ENCODE measurements at regions not wholly inside any gene's neighbourhood (a gene's known extent, or its start where the extent isn't known, plus 50 kb on each side); places are given as distances from the start of the nearest gene placed in this dataset.

DNA sequence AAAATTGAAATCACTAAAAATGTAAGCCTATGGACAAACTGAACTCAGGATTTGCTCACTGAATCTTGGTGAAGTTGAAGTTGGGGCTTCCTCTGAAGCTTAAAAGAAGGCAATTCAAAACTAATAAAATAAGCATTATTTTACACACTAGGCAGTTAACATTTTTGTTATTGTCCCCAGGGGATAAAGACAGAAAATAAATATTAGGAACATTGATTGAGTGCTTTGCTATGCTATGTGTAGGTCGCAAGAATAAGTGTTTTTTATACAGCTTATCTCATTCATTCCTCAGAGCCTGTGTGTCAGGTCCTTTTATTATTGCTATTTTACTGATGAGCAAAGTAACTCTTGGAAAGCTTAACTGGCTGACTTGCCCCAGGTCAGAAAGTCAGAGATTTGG, 82.2 kb downstream of the ZNF608 start:
- H3K27ac ChIP-seq = no peak overlapping the region
- H3K27me3 ChIP-seq (replicated peaks; ENCODE audit: insufficient read depth) = no peaks in the 10 kb centered on the region
- H3K4me1 ChIP-seq (ENCODE audit: control insufficient read depth in 1 of 2, low read depth in 2 of 2) = peaks cover 18 to 59% of the 10 kb centered on the region in 2 donors
- no peaks in the 10 kb centered on the region for H3K9me3 ChIP-seq
- H3K36me3 ChIP-seq = no peaks in the 10 kb centered on the region
- no peak for ATAC-seq (ENCODE audit: insufficient number of reproducible peaks, low FRiP score, low read depth)
- TF ChIP-seq, protein P1, sequence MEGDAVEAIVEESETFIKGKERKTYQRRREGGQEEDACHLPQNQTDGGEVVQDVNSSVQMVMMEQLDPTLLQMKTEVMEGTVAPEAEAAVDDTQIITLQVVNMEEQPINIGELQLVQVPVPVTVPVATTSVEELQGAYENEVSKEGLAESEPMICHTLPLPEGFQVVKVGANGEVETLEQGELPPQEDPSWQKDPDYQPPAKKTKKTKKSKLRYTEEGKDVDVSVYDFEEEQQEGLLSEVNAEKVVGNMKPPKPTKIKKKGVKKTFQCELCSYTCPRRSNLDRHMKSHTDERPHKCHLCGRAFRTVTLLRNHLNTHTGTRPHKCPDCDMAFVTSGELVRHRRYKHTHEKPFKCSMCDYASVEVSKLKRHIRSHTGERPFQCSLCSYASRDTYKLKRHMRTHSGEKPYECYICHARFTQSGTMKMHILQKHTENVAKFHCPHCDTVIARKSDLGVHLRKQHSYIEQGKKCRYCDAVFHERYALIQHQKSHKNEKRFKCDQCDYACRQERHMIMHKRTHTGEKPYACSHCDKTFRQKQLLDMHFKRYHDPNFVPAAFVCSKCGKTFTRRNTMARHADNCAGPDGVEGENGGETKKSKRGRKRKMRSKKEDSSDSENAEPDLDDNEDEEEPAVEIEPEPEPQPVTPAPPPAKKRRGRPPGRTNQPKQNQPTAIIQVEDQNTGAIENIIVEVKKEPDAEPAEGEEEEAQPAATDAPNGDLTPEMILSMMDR (IDR thresholded peaks at IDR 0.05) = no peak
- no peak for DNase-seq (ENCODE audit: low spot score)
- H3K4me3 ChIP-seq = no peak overlapping the region

DNA sequence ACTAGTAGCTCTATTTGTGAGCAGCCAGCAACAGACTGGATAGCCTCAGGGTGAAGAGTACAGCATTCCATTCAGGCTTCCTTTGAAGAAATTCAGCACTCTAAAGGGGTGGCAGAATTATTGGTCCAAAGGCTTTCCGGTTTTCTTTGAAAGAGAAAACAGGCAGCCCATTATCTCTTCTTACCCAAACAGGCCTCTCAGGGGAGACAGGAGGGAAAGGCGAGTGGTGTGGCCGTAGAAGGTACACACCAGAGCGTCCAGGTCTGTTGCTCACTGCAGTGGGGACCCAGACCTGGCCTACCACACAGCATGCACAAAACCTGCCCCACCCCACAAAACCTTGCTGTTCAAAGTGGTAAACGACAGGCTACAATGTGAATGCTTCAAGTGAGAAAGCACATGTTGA, 83.3 kb downstream of the ZNF608 start:
- TF ChIP-seq, protein P1 (IDR thresholded peaks at IDR 0.05) = no peak

DNA sequence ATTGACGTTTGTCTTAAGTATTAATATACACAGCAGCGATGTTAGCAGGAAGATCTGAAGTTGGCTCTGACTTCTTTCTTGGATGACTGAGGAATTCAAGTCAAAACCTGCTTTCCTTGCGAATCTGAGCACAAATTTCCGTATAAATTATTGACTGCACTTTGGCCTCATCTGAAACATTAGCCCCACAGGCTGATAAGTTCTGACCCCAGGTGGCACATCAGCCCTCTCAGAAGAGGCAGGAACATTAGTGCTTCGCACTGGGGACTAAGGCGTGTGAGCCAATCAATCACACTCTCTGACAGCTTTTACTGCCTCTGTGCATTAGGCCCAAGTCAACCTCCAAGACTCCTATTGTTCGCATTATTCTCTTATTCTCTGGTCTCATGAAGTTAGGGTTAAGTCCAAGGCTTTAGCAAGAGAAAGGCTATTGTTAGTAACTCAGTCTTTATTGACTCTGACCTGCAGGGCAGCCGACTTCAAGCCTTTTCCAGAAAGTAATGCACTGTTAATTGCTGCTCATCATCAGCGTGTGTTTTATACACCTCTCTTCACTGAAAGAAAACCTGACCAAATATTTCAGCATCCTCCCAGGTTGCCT, 84.2 kb downstream of the ZNF608 start:
- no peak overlapping the region for H3K27ac ChIP-seq
- no peaks in the 10 kb centered on the region for H3K9me3 ChIP-seq
- peaks cover 15 to 58% of the 10 kb centered on the region in 2 donors for H3K4me1 ChIP-seq (ENCODE audit: control insufficient read depth in 1 of 2, low read depth in 2 of 2)
- ATAC-seq (ENCODE audit: insufficient number of reproducible peaks, low FRiP score, low read depth) (no peak), DNase-seq (ENCODE audit: low spot score) (no peak)
- TF ChIP-seq, protein P1 (IDR thresholded peaks at IDR 0.05) = no peak
- no peaks in the 10 kb centered on the region for H3K36me3 ChIP-seq
- no peaks in the 10 kb centered on the region for H3K27me3 ChIP-seq (replicated peaks; ENCODE audit: insufficient read depth)
- no peak overlapping the region for H3K4me3 ChIP-seq

More for the DNA sequence above, 83.3 kb downstream of the ZNF608 start:
- Histone ChIP-seq H3K9me3 (no peaks in the 10 kb centered on the region), H3K27ac (no peak overlapping the region), H3K36me3 (no peaks in the 10 kb centered on the region), H3K4me3 (no peak overlapping the region), H3K4me1 (ENCODE audit: control insufficient read depth in 1 of 2, low read depth in 2 of 2) (peaks cover 15 to 58% of the 10 kb centered on the region in 2 donors), H3K27me3 (replicated peaks; ENCODE audit: insufficient read depth) (no peaks in the 10 kb centered on the region)
- DNase-seq (ENCODE audit: low spot score) (no peak), ATAC-seq (ENCODE audit: insufficient number of reproducible peaks, low FRiP score, low read depth) (no peak)

DNA sequence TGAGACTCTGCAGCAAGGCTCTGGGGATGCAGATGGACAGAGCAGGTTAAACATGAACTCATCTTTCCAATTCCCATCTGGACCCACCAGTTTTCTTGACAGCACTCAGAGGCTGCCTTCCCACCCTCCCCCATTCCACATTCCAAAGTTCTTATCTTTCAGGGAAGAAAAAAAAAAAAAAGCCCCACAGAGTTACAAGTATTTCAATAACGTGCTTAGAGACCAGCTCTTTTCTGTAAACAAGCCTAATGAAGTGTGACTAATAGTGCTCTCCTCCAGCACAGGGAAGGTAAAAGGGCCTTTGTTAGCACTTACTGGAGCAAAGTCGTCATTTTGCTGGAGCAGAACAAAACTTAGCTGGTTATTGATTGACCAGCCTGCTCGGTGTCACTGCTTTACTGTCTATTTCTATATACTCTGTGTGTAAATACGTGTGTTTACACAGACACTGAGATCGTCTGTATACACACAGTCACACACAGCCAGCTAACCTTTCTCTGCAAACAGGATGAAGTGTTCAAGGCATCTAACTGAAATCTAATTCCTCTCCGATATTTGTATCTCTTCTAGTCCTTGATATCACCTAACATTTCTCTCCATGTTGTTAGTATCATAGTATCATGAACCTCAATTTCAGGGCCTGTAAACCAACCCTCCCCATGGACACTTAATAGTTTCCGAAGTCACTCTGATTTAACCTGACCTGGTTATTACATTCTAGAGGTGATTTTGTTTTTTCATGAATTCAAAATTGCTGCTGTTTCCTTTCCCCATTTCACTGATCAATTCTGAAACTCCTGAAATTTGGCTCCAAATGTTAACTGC, 84.9 kb downstream of the ZNF608 start:
- H3K4me3 ChIP-seq = peak overlapping the region; percentile 44
- H3K27me3 ChIP-seq (replicated peaks; ENCODE audit: insufficient read depth) = no peaks in the 10 kb centered on the region
- TF ChIP-seq, protein P1 (IDR thresholded peaks at IDR 0.05) = no peak
- ATAC-seq (ENCODE audit: insufficient number of reproducible peaks, low FRiP score, low read depth) = peak; percentile 53
- no peak for DNase-seq (ENCODE audit: low spot score)
- no peaks in the 10 kb centered on the region for H3K9me3 ChIP-seq
- H3K4me1 ChIP-seq (ENCODE audit: control insufficient read depth in 1 of 2, low read depth in 2 of 2) = peaks cover 15 to 59% of the 10 kb centered on the region in 2 donors
- H3K36me3 ChIP-seq = no peaks in the 10 kb centered on the region
- H3K27ac ChIP-seq = peak overlapping the region in 1 of 2 donors; percentile 44

DNA sequence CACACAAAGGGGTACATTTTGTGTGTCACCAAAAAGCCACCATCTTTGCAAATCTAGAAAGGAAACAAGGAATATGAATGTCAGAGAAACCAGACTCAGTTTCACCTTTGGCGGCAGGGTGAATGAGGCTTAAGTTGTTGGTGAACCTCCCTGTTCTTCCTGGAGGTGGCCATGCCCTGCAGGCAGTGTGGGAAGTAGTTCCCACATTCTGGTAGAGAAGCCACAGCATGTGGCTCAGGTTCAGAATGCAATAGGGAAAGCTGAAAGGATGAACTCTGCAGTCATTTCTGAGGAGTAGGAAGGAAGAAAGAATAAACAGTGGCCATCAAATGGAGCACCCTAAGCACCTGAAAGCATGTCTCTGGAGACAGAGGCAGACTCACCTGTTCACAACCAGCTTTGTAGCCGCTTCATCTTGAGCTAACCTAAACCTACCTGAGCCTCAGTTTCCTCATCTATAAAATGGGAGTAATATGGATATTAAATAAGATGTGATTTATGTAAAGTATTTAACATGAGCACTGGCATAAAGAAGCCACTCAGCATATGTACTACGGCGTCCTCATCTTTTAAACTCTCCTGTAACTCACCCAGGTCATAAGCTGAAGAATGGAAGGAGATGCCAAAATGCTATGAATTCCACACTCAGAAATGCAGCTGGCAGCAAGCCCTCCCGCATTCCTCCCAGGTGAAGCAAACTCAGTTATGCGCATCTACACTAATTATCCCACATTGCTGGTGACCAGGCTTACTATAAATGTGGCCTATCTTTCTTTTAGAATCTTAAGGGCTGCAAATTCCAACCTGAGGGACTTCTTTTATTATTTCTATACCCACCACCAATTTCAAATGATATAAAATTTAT, 86.0 kb downstream of the ZNF608 start:
- TF ChIP-seq, protein P1 (IDR thresholded peaks at IDR 0.05) = no peak
- Histone ChIP-seq H3K4me3 (no peak overlapping the region), H3K9me3 (no peaks in the 10 kb centered on the region), H3K27ac (peak overlapping the region in 1 of 2 donors; percentile 44), H3K36me3 (no peaks in the 10 kb centered on the region), H3K27me3 (replicated peaks; ENCODE audit: insufficient read depth) (no peaks in the 10 kb centered on the region), H3K4me1 (ENCODE audit: control insufficient read depth in 1 of 2, low read depth in 2 of 2) (peaks cover 15 to 62% of the 10 kb centered on the region in 2 donors)
- DNase-seq (ENCODE audit: low spot score) = no peak
- no peak for ATAC-seq (ENCODE audit: insufficient number of reproducible peaks, low FRiP score, low read depth)

Data from thoracic aorta (tissue), 2 donors.